KMS-11 (cell line): ENCODE measurements at regions not wholly inside any gene's neighbourhood (a gene's known extent, or its start where the extent isn't known, plus 50 kb on each side); places are given as distances from the start of the nearest gene placed in this dataset.

Source experiments
- H2AFZ ChIP-seq: fragments of 200-600 bp; sonication (generic); 2 replicates; pipeline ENCODE4 v1.6.1; 2016; ENCODE audit warnings: antibody characterized with exemption, mixed run types, low read depth
- H3K27ac ChIP-seq: fragments of 200-600 bp; sonication (generic); 2 replicates; pipeline ENCODE4 v1.6.1; 2016; ENCODE audit warnings: mild to moderate bottlenecking, mixed run types
- H3K27me3 ChIP-seq: fragments of 200-600 bp; sonication (generic); 2 replicates; pipeline ENCODE4 v1.6.1; 2017; ENCODE audit warnings: mild to moderate bottlenecking, low read depth, mixed run types, moderate library complexity; ENCODE audit not compliant: insufficient read depth
- H3K36me3 ChIP-seq: fragments of 200-600 bp; sonication (generic); 2 replicates; pipeline ENCODE4 v1.6.1; 2017; ENCODE audit warnings: mild to moderate bottlenecking, mixed run types; ENCODE audit not compliant: insufficient read depth
- H3K4me1 ChIP-seq: fragments of 200-600 bp; sonication (generic); 2 replicates; pipeline ENCODE4 v1.6.1; 2016; ENCODE audit warnings: mild to moderate bottlenecking, low read depth, mixed run types; ENCODE audit not compliant: poor library complexity, severe bottlenecking
- H3K4me2 ChIP-seq: fragments of 200-600 bp; sonication (generic); 2 replicates; pipeline ENCODE4 v1.7.0; 2016; ENCODE audit warnings: mild to moderate bottlenecking, mixed run types
- H3K4me3 ChIP-seq: fragments of 200-600 bp; sonication (generic); IDR thresholded peaks from 2 replicates; pipeline ENCODE4 v1.6.1; 2017; ENCODE audit warnings: low read depth, low read length, mixed read lengths; ENCODE audit not compliant: insufficient read depth
- H3K79me2 ChIP-seq: fragments of 200-600 bp; sonication (generic); 2 replicates; pipeline ENCODE4 v1.6.1; 2016; ENCODE audit warnings: low read depth, mixed run types; ENCODE audit not compliant: insufficient read depth
- H3K9ac ChIP-seq: fragments of 200-600 bp; sonication (generic); 2 replicates; pipeline ENCODE4 v1.6.1; 2016; ENCODE audit warnings: mild to moderate bottlenecking, mixed run types
- H4K20me1 ChIP-seq: fragments of 200-600 bp; sonication (generic); 2 replicates; pipeline ENCODE4 v1.6.1; 2016; ENCODE audit warnings: mild to moderate bottlenecking, mixed run types; ENCODE audit not compliant: insufficient read depth
- CTCF ChIP-seq: fragments of 200-600 bp; sonication (generic); conservative IDR thresholded peaks from 2 replicates; pipeline ENCODE4 v1.6.1; 2017; ENCODE audit warnings: low read depth, mild to moderate bottlenecking, antibody characterized with exemption, low read length, moderate library complexity, mixed read lengths

- Histone ChIP-seq H4K20me1 (no peaks in the 10 kb centered on the region), H3K27ac (no peak overlapping the region), H3K4me2 (no peak overlapping the region), H3K27me3 (no peaks in the 10 kb centered on the region), H3K4me3 (no peak overlapping the region), H2AFZ (no peak overlapping the region), H3K36me3 (no peaks in the 10 kb centered on the region), H3K79me2 (no peaks in the 10 kb centered on the region), H3K4me1 (no peaks in the 10 kb centered on the region), H3K9ac (no peak overlapping the region)
- TF ChIP-seq CTCF, result no peak
Measured at GRCh38 chr11:30110691-30111090, 93.9 kb upstream of the KCNA4 start.

- Histone ChIP-seq H3K4me3 (no peak overlapping the region), H3K27me3 (no peaks in the 10 kb centered on the region), H3K9ac (no peak overlapping the region), H4K20me1 (no peaks in the 10 kb centered on the region), H3K4me1 (no peaks in the 10 kb centered on the region), H3K27ac (no peak overlapping the region), H3K36me3 (no peaks in the 10 kb centered on the region), H3K79me2 (no peaks in the 10 kb centered on the region), H3K4me2 (no peak overlapping the region), H2AFZ (no peak overlapping the region)
- no peak for TF ChIP-seq CTCF
Measured at GRCh38 chr11:30111786-30112185, 95.0 kb upstream of the KCNA4 start.

GRCh38 chr11:30113326-30113898 lies 96.6 kb upstream of the KCNA4 start:
- no peak overlapping the region for H2AFZ ChIP-seq
- no peak overlapping the region for H3K27ac ChIP-seq
- no peak overlapping the region for H3K9ac ChIP-seq
- H3K36me3 ChIP-seq, result no peaks in the 10 kb centered on the region
- no peak overlapping the region for H3K4me2 ChIP-seq
- H4K20me1 ChIP-seq, result no peaks in the 10 kb centered on the region
- H3K4me3 ChIP-seq, result no peak overlapping the region
- H3K27me3 ChIP-seq, result no peaks in the 10 kb centered on the region
- H3K79me2 ChIP-seq, result no peaks in the 10 kb centered on the region
- no peak for TF ChIP-seq CTCF
- no peaks in the 10 kb centered on the region for H3K4me1 ChIP-seq

- Histone ChIP-seq H3K36me3 (no peaks in the 10 kb centered on the region), H3K79me2 (no peaks in the 10 kb centered on the region), H3K9ac (no peak overlapping the region), H3K4me1 (no peaks in the 10 kb centered on the region), H3K4me2 (no peak overlapping the region), H2AFZ (no peak overlapping the region), H3K4me3 (no peak overlapping the region), H3K27ac (no peak overlapping the region), H3K27me3 (no peaks in the 10 kb centered on the region), H4K20me1 (no peaks in the 10 kb centered on the region)
- TF ChIP-seq CTCF, result no peak
Measured at GRCh38 chr11:30116512-30116911, 99.7 kb upstream of the KCNA4 start.
